Neural crest cell (in vitro differentiated cells): ENCODE measurements at regions not wholly inside any gene's neighbourhood (a gene's known extent, or its start where the extent isn't known, plus 50 kb on each side); places are given as distances from the start of the nearest gene placed in this dataset.

Experiments used
- DNase-seq: peaks from one replicate; pipeline ENCODE4 v3.0.0; 2021; ENCODE audit warnings: low read depth, mixed read lengths, low spot score
- H3K27ac Mint-ChIP-seq: one replicate; pipeline ENCODE4 v1.8.0; 2021; ENCODE audit warnings: mild to moderate bottlenecking, mixed read lengths; ENCODE audit not compliant: unreplicated experiment
- H3K27me3 Mint-ChIP-seq: 2 replicates; pipeline ENCODE4 v1.8.0; 2021; ENCODE audit warnings: low read depth, mild to moderate bottlenecking, mixed read lengths
- H3K36me3 Mint-ChIP-seq: 2 replicates; pipeline ENCODE4 v1.8.0; 2021; ENCODE audit warnings: low read depth, mild to moderate bottlenecking, mixed read lengths
- H3K4me1 Mint-ChIP-seq: 2 replicates; pipeline ENCODE4 v1.8.0; 2021; ENCODE audit warnings: mixed read lengths
- H3K4me3 Mint-ChIP-seq: one replicate; pipeline ENCODE4 v1.8.0; 2021; ENCODE audit warnings: mild to moderate bottlenecking, mixed read lengths
- H3K9me3 Mint-ChIP-seq: 2 replicates; pipeline ENCODE4 v1.8.0; 2021; ENCODE audit warnings: mixed read lengths
- TF ChIP-seq, protein P1 (sequence below): fragments of 200-600 bp; sonication (generic); conservative IDR thresholded peaks from 2 replicates; pipeline ENCODE4 v1.5.0; 2021; ENCODE audit warnings: antibody characterized with exemption, mild to moderate bottlenecking

DNA sequence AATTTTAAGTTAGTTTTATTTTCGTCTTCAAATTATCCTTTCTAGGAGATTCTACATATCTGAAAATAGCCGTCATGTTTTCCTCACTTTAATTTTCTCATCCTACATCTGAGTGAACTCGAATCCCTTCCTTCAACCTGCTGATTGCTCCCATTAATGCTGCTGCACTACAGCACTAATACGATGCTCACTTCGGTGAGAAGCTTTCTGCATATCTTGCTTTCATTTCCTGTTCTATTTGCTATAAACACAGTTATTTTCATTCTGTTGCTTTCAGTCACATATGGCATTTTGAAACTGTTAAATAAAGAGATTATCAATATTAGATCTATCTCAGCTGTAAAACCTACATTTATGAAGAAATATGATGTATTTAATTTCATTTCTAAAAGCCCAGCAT, 749.2 kb downstream of the EFNA5 start:
- H3K27me3 Mint-ChIP-seq = no peaks in the 10 kb centered on the region
- no peak overlapping the region for H3K27ac Mint-ChIP-seq
- H3K4me1 Mint-ChIP-seq = no peaks in the 10 kb centered on the region
- H3K9me3 Mint-ChIP-seq = peaks cover 11% of the 10 kb centered on the region
- DNase-seq = no peak
- H3K36me3 Mint-ChIP-seq = peaks cover 3% of the 10 kb centered on the region
- TF ChIP-seq, protein P1, sequence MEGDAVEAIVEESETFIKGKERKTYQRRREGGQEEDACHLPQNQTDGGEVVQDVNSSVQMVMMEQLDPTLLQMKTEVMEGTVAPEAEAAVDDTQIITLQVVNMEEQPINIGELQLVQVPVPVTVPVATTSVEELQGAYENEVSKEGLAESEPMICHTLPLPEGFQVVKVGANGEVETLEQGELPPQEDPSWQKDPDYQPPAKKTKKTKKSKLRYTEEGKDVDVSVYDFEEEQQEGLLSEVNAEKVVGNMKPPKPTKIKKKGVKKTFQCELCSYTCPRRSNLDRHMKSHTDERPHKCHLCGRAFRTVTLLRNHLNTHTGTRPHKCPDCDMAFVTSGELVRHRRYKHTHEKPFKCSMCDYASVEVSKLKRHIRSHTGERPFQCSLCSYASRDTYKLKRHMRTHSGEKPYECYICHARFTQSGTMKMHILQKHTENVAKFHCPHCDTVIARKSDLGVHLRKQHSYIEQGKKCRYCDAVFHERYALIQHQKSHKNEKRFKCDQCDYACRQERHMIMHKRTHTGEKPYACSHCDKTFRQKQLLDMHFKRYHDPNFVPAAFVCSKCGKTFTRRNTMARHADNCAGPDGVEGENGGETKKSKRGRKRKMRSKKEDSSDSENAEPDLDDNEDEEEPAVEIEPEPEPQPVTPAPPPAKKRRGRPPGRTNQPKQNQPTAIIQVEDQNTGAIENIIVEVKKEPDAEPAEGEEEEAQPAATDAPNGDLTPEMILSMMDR = no peak
- H3K4me3 Mint-ChIP-seq = no peak overlapping the region

DNA sequence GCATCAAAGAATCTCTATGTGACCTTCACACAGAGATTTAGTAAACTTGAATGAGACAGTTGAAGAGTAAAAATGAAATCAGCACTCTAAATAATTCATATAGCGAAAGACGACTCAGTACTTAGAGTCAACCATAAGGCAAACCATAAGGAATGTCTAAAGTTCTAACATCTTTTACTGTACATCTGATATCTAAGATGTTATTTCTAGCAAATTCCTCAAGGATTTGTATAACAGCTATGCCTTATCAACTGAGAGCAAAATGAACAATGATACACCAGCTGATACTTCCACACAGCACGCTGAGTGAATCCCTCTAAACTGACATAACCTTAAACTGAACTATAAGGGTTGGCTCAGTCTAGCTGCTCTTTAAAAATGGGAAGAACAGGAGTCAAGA, 760.3 kb downstream of the EFNA5 start:
- no peak overlapping the region for H3K27ac Mint-ChIP-seq
- H3K36me3 Mint-ChIP-seq = peaks cover 3% of the 10 kb centered on the region
- TF ChIP-seq, protein P1 = no peak
- peaks cover 4% of the 10 kb centered on the region for H3K9me3 Mint-ChIP-seq
- H3K4me1 Mint-ChIP-seq = peaks cover 4% of the 10 kb centered on the region
- no peaks in the 10 kb centered on the region for H3K27me3 Mint-ChIP-seq
- DNase-seq = no peak
- H3K4me3 Mint-ChIP-seq = no peak overlapping the region

DNA sequence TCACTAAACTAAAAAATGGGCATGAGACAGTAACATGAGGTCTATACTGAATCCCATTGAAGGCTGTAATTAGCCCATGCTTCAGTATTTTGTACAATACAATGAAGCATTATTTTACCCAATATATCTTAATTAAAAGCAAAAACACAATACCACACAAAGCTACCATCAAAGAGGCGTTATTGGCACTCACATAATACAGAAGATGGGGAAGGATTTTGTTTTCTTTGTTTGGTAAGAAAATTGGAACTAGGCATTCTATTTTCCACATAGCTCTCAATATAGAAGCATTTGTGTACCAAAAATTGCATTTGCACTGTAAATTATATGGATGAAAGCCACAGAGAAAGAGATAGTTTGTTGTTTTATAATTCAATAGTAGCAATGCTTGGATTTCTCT, 761.0 kb downstream of the EFNA5 start:
- Mint-ChIP-seq H3K27me3 (no peaks in the 10 kb centered on the region), H3K4me3 (no peak overlapping the region), H3K27ac (no peak overlapping the region), H3K9me3 (no peaks in the 10 kb centered on the region), H3K36me3 (no peaks in the 10 kb centered on the region), H3K4me1 (peaks cover 11% of the 10 kb centered on the region)
- TF ChIP-seq, protein P1 = no peak
- DNase-seq = no peak

DNA sequence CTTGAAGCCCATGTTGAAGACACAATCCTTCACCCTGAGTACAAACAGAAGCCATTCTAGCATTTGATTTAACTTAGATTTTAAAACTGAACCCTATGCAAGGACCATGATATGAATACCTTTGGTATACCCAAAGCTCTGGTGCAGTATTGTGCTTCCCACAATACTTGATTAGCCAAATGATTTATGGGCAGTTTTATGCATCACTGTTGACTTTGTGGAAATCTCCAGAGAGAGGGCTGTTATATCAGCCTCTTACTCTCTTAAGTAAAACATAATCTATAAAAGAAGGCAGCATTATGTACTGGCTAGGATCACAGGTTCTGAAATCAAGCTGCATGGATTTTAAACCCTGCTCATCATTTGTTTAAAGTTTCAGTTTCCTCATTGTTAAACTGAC, 762.8 kb downstream of the EFNA5 start:
- H3K4me1 Mint-ChIP-seq = peaks cover 11% of the 10 kb centered on the region

DNA sequence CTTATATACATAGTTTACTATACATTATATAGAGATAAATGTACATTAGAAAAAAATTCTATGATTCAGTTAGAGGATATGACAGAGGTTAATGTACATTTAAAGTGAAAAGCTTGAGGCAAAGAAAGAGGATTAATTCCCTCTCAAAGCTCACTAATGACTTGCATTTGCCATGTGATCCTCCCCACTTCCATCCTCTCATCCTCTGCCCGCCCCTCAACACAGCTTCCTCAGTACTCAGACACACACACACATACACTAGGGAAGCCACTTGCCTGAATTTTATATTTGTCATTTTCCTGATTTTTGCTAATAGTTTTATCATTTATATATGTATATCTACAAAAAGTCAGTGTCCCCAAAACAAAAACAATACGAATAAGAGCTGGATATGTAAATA, 764.5 kb downstream of the EFNA5 start:
- peaks cover 11% of the 10 kb centered on the region for H3K4me1 Mint-ChIP-seq
- H3K27me3 Mint-ChIP-seq = no peaks in the 10 kb centered on the region
- TF ChIP-seq, protein P1 = no peak
- H3K9me3 Mint-ChIP-seq = no peaks in the 10 kb centered on the region
- no peak for DNase-seq
- no peaks in the 10 kb centered on the region for H3K36me3 Mint-ChIP-seq
- no peak overlapping the region for H3K27ac Mint-ChIP-seq
- no peak overlapping the region for H3K4me3 Mint-ChIP-seq

More for the DNA sequence above, 762.8 kb downstream of the EFNA5 start:
- Mint-ChIP-seq H3K27ac (no peak overlapping the region), H3K27me3 (no peaks in the 10 kb centered on the region), H3K9me3 (no peaks in the 10 kb centered on the region), H3K36me3 (no peaks in the 10 kb centered on the region), H3K4me3 (no peak overlapping the region)
- DNase-seq = no peak
- TF ChIP-seq, protein P1 = no peak

DNA sequence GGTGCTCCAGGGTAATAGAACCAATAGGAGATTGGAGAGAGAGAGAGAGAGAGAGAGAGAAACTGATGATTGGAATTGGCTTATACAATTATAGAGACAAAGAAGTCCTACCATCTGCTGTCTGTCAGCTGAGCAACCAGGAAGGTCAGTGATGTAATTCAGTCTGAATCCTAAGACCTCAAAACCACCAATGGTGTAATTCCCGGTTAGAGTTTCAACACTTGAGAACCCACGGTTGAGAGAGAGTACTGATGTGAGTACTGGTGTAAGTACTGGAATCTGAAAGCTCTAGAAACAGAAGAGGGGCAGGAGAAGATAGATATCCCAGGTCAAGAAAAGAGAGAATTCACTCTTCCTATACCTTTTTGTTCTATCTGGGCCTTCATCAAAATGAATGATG, 775.8 kb downstream of the EFNA5 start:
- no peak for DNase-seq
- H3K4me3 Mint-ChIP-seq = no peak overlapping the region
- H3K4me1 Mint-ChIP-seq = no peaks in the 10 kb centered on the region
- TF ChIP-seq, protein P1 = no peak
- H3K27ac Mint-ChIP-seq = no peak overlapping the region
- H3K36me3 Mint-ChIP-seq = no peaks in the 10 kb centered on the region
- no peaks in the 10 kb centered on the region for H3K9me3 Mint-ChIP-seq
- H3K27me3 Mint-ChIP-seq = no peaks in the 10 kb centered on the region
